ENCODE measurements at regions not wholly inside any gene's neighbourhood (a gene's known extent, or its start where the extent isn't known, plus 50 kb on each side); places are given as distances from the start of the nearest gene placed in this dataset.

GRCh38 chr6:71737953-71738352, 148.4 kb upstream of the RIMS1 start:
- DNase-seq (no peak), ATAC-seq (ENCODE audit: low read depth) (no peak)
- H3K9ac ChIP-seq (ENCODE audit: low read length): no peak overlapping the region
- Mint-ChIP-seq H3K4me1 (no peaks in the 10 kb centered on the region), H3K4me3 (no peak overlapping the region), H3K27me3 (no peaks in the 10 kb centered on the region), H3K27ac (no peak overlapping the region), H3K9me3 (ENCODE audit: insufficient read depth) (no peaks in the 10 kb centered on the region)
- CTCF ChIA-PET: no interaction called here
- no peaks in the 10 kb centered on the region for H3K36me3 ChIP-seq (replicated peaks in 1 of 2; ENCODE audit: control extremely low read depth in 1 of 2, control insufficient read depth in 1 of 2, extremely low read depth in 1 of 2, insufficient read depth in 2 of 2, low read length in 1 of 2)
- no peak for TF ChIP-seq EZH2 (IDR thresholded peaks at IDR 0.05; ENCODE audit: borderline replicate concordance, insufficient read depth, low read depth, low read length, poor library complexity, severe bottlenecking)
- TF ChIP-seq, protein P1, sequence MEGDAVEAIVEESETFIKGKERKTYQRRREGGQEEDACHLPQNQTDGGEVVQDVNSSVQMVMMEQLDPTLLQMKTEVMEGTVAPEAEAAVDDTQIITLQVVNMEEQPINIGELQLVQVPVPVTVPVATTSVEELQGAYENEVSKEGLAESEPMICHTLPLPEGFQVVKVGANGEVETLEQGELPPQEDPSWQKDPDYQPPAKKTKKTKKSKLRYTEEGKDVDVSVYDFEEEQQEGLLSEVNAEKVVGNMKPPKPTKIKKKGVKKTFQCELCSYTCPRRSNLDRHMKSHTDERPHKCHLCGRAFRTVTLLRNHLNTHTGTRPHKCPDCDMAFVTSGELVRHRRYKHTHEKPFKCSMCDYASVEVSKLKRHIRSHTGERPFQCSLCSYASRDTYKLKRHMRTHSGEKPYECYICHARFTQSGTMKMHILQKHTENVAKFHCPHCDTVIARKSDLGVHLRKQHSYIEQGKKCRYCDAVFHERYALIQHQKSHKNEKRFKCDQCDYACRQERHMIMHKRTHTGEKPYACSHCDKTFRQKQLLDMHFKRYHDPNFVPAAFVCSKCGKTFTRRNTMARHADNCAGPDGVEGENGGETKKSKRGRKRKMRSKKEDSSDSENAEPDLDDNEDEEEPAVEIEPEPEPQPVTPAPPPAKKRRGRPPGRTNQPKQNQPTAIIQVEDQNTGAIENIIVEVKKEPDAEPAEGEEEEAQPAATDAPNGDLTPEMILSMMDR (IDR thresholded peaks at IDR 0.05): no peak
- no peak overlapping the region for H3K4me3 ChIP-seq (ENCODE audit: control extremely low read depth in 1 of 5, extremely low read depth in 1 of 5, insufficient read depth in 1 of 5, low read depth in 2 of 5, low read length in 4 of 5)
- intact Hi-C loops (cut with micrococcal nuclease): no loop called here
- no peaks in the 10 kb centered on the region for H3K27me3 ChIP-seq (replicated peaks in 1 of 4; ENCODE audit: control extremely low read depth in 1 of 4, control insufficient read depth in 3 of 4, insufficient read depth in 4 of 4, low read length in 3 of 4)
- H3K4me1 ChIP-seq (ENCODE audit: control insufficient read depth in 2 of 2, insufficient read depth in 2 of 2, low read length in 2 of 2): no peaks in the 10 kb centered on the region
- no peaks in the 10 kb centered on the region for H3K79me2 ChIP-seq (ENCODE audit: control insufficient read depth, insufficient read depth, low read length)
- H2AFZ ChIP-seq (ENCODE audit: insufficient read depth, low read depth, low read length, poor library complexity, severe bottlenecking): no peak overlapping the region
- no peak overlapping the region for H3K27ac ChIP-seq (ENCODE audit: low read length in 2 of 2)
- no peak overlapping the region for H3K4me2 ChIP-seq (replicated peaks; ENCODE audit: low read depth, low read length, poor library complexity, severe bottlenecking)
- POLR2A ChIA-PET: no interaction called here
- no CpG with 5 or more reads among the region's 1 CpG for WGBS (ENCODE audit: insufficient coverage)
- H4K20me1 ChIP-seq (ENCODE audit: control insufficient read depth, insufficient read depth, low read length, poor library complexity, severe bottlenecking): no peaks in the 10 kb centered on the region
- H3K9me3 ChIP-seq (ENCODE audit: control extremely low read depth in 1 of 3, control insufficient read depth in 2 of 3, insufficient read depth in 1 of 3, low read length in 2 of 3): no peaks in the 10 kb centered on the region

GRCh38 chr6:71745525-71745924, 140.8 kb upstream of the RIMS1 start:
- Mint-ChIP-seq H3K27me3 (no peaks in the 10 kb centered on the region), H3K4me1 (no peaks in the 10 kb centered on the region), H3K4me3 (no peak overlapping the region), H3K27ac (no peak overlapping the region), H3K9me3 (ENCODE audit: insufficient read depth) (no peaks in the 10 kb centered on the region)
- Histone ChIP-seq H2AFZ (ENCODE audit: insufficient read depth, low read depth, low read length, poor library complexity, severe bottlenecking) (no peak overlapping the region), H3K27me3 (replicated peaks in 1 of 4; ENCODE audit: control extremely low read depth in 1 of 4, control insufficient read depth in 3 of 4, insufficient read depth in 4 of 4, low read length in 3 of 4) (no peaks in the 10 kb centered on the region), H3K79me2 (ENCODE audit: control insufficient read depth, insufficient read depth, low read length) (no peaks in the 10 kb centered on the region), H3K36me3 (replicated peaks in 1 of 2; ENCODE audit: control extremely low read depth in 1 of 2, control insufficient read depth in 1 of 2, extremely low read depth in 1 of 2, insufficient read depth in 2 of 2, low read length in 1 of 2) (no peaks in the 10 kb centered on the region), H3K4me3 (ENCODE audit: control extremely low read depth in 1 of 5, extremely low read depth in 1 of 5, insufficient read depth in 1 of 5, low read depth in 2 of 5, low read length in 4 of 5) (no peak overlapping the region), H3K9me3 (ENCODE audit: control extremely low read depth in 1 of 3, control insufficient read depth in 2 of 3, insufficient read depth in 1 of 3, low read length in 2 of 3) (no peaks in the 10 kb centered on the region), H3K9ac (ENCODE audit: low read length) (no peak overlapping the region), H3K27ac (ENCODE audit: low read length in 2 of 2) (no peak overlapping the region), H3K4me2 (replicated peaks; ENCODE audit: low read depth, low read length, poor library complexity, severe bottlenecking) (no peak overlapping the region), H4K20me1 (ENCODE audit: control insufficient read depth, insufficient read depth, low read length, poor library complexity, severe bottlenecking) (no peaks in the 10 kb centered on the region), H3K4me1 (ENCODE audit: control insufficient read depth in 2 of 2, insufficient read depth in 2 of 2, low read length in 2 of 2) (no peaks in the 10 kb centered on the region)
- DNase-seq (no peak), ATAC-seq (ENCODE audit: low read depth) (no peak)
- TF ChIP-seq, protein P1 (IDR thresholded peaks at IDR 0.05): no peak
- no peak for TF ChIP-seq EZH2 (IDR thresholded peaks at IDR 0.05; ENCODE audit: borderline replicate concordance, insufficient read depth, low read depth, low read length, poor library complexity, severe bottlenecking)
- intact Hi-C loops (cut with micrococcal nuclease): no loop called here
- CTCF ChIA-PET: interaction anchor here (0.7 kb wide), 1 partner anchor 16 kb away, joined by 3 read pairs; no protein-coding TSS in a partner anchor
- POLR2A ChIA-PET: no interaction called here
- WGBS (ENCODE audit: insufficient coverage): 57% methylated on average over 2 of the region's 5 CpGs
